ENCODE measurements at regions not wholly inside any gene's neighbourhood (a gene's known extent, or its start where the extent isn't known, plus 50 kb on each side); places are given as distances from the start of the nearest gene placed in this dataset.

GRCh38 chr11:36976741-36977140, 378.7 kb upstream of the RAG2 start:
- TF ChIP-seq CTCF (IDR thresholded peaks at IDR 0.05): no peak
- H3K4me1 Mint-ChIP-seq: no peaks in the 10 kb centered on the region
- Histone ChIP-seq H3K9me3 (replicated peaks in 1 of 2; ENCODE audit: control insufficient read depth in 1 of 2, insufficient read depth in 1 of 2, low read length in 2 of 2) (peaks cover 15 to 21% of the 10 kb centered on the region in 2 donors), H3K36me3 (replicated peaks in 1 of 2; ENCODE audit: control insufficient read depth in 1 of 2, insufficient read depth in 2 of 2, low read length in 2 of 2) (no peaks in the 10 kb centered on the region), H3K79me2 (ENCODE audit: insufficient read depth, low read length) (no peaks in the 10 kb centered on the region), H3K27ac (ENCODE audit: low read depth in 1 of 2, low read length in 2 of 2) (no peak overlapping the region), H3K4me1 (ENCODE audit: control insufficient read depth in 1 of 2, insufficient read depth in 2 of 2, low read length in 2 of 2) (no peaks in the 10 kb centered on the region), H3K27me3 (ENCODE audit: control insufficient read depth in 2 of 2, insufficient read depth in 2 of 2, low read length in 2 of 2) (no peaks in the 10 kb centered on the region), H3K4me2 (replicated peaks; ENCODE audit: extremely low read depth, low read length, poor library complexity, severe bottlenecking) (no peak overlapping the region), H4K20me1 (ENCODE audit: insufficient read depth, low read length) (no peaks in the 10 kb centered on the region), H3K4me3 (replicated peaks in 1 of 3; ENCODE audit: low read depth in 2 of 3, low read length in 3 of 3) (no peak overlapping the region), H2AFZ (ENCODE audit: insufficient read depth, low read depth, low read length, poor library complexity, severe bottlenecking) (no peak overlapping the region), H3K9ac (ENCODE audit: insufficient read depth, low read length, poor library complexity, severe bottlenecking) (no peak overlapping the region)
- no peaks in the 10 kb centered on the region for H3K27me3 Mint-ChIP-seq (ENCODE audit: low read depth in 3 of 3)
- H3K4me3 Mint-ChIP-seq: no peak overlapping the region
- no peaks in the 10 kb centered on the region for H3K36me3 Mint-ChIP-seq
- WGBS (ENCODE audit: insufficient coverage): no CpG with 5 or more reads among the region's 2 CpGs
- H3K27ac Mint-ChIP-seq: no peak overlapping the region
- peaks cover 4 to 17% (median 12%) of the 10 kb centered on the region in 7 donors for H3K9me3 Mint-ChIP-seq
- intact Hi-C loops (cut with micrococcal nuclease): no loop called here
- no peak for DNase-seq

GRCh38 chr11:36974771-36975170, 376.7 kb upstream of the RAG2 start:
- Histone ChIP-seq H3K4me1 (ENCODE audit: control insufficient read depth in 1 of 2, insufficient read depth in 2 of 2, low read length in 2 of 2) (no peaks in the 10 kb centered on the region), H3K9ac (ENCODE audit: insufficient read depth, low read length, poor library complexity, severe bottlenecking) (no peak overlapping the region), H2AFZ (ENCODE audit: insufficient read depth, low read depth, low read length, poor library complexity, severe bottlenecking) (no peak overlapping the region), H3K4me2 (replicated peaks; ENCODE audit: extremely low read depth, low read length, poor library complexity, severe bottlenecking) (no peak overlapping the region), H3K36me3 (replicated peaks in 1 of 2; ENCODE audit: control insufficient read depth in 1 of 2, insufficient read depth in 2 of 2, low read length in 2 of 2) (no peaks in the 10 kb centered on the region), H3K27me3 (ENCODE audit: control insufficient read depth in 2 of 2, insufficient read depth in 2 of 2, low read length in 2 of 2) (no peaks in the 10 kb centered on the region), H3K9me3 (replicated peaks in 1 of 2; ENCODE audit: control insufficient read depth in 1 of 2, insufficient read depth in 1 of 2, low read length in 2 of 2) (peaks cover 10 to 15% of the 10 kb centered on the region in 2 donors), H3K27ac (ENCODE audit: low read depth in 1 of 2, low read length in 2 of 2) (no peak overlapping the region), H3K4me3 (replicated peaks in 1 of 3; ENCODE audit: low read depth in 2 of 3, low read length in 3 of 3) (no peak overlapping the region), H3K79me2 (ENCODE audit: insufficient read depth, low read length) (no peaks in the 10 kb centered on the region), H4K20me1 (ENCODE audit: insufficient read depth, low read length) (no peaks in the 10 kb centered on the region)
- Mint-ChIP-seq H3K4me3 (no peak overlapping the region), H3K4me1 (no peaks in the 10 kb centered on the region), H3K36me3 (no peaks in the 10 kb centered on the region), H3K9me3 (peaks cover 2 to 10% (median 6%) of the 10 kb centered on the region in 7 donors), H3K27ac (no peak overlapping the region), H3K27me3 (ENCODE audit: low read depth in 3 of 3) (no peaks in the 10 kb centered on the region)
- no peak for DNase-seq
- TF ChIP-seq CTCF (IDR thresholded peaks at IDR 0.05): no peak
- no CpG with 5 or more reads among the region's 1 CpG for WGBS (ENCODE audit: insufficient coverage)
- intact Hi-C loops (cut with micrococcal nuclease): no loop called here
